K562 (cell line): ENCODE measurements at regions not wholly inside any gene's neighbourhood (a gene's known extent, or its start where the extent isn't known, plus 50 kb on each side); places are given as distances from the start of the nearest gene placed in this dataset.
A peak's percentile ranks its signal among the peaks of the same experiment; 100 is the strongest.

ENCODE experiments used
- MTA1 ChIP-seq: fragments of 450-650 bp; IDR thresholded peaks from 2 replicates; pipeline ENCODE4 v1.6.1; 2017; ENCODE audit warnings: borderline replicate concordance
- NR0B1 ChIP-seq: fragments of 450-650 bp; IDR thresholded peaks from one replicate; pipeline ENCODE4 v1.6.1; 2018; ENCODE audit warnings: mild to moderate bottlenecking, moderate library complexity; ENCODE audit not compliant: partially characterized antibody
- PATZ1 ChIP-seq: fragments of 250-450 bp; sonication (Bioruptor Pico); IDR thresholded peaks from 2 replicates; pipeline ENCODE4 v1.5.0; 2020; ENCODE audit warnings: mild to moderate bottlenecking, borderline replicate concordance
- U2AF2 ChIP-seq: fragments of 200-400 bp; formaldehyde crosslinking; optimal IDR thresholded peaks from 2 replicates; pipeline ENCODE3; 2017; ENCODE audit warnings: low read depth, mild to moderate bottlenecking, low read length
- ZBTB2 ChIP-seq: fragments of 450-650 bp; IDR thresholded peaks from 2 replicates; pipeline ENCODE4 v1.6.1; 2016; ENCODE audit warnings: antibody characterized with exemption
- ZC3H4 ChIP-seq: sonication (generic); formaldehyde crosslinking; IDR thresholded peaks from 2 replicates; pipeline ENCODE4 v1.9.0; 2021; ENCODE audit warnings: missing genetic modification reagents, borderline replicate concordance
- ZNF79 ChIP-seq: fragments of 250-450 bp; sonication (Bioruptor Pico); IDR thresholded peaks from 2 replicates; pipeline ENCODE4 v1.4.0; 2020; ENCODE audit warnings: low read depth, mild to moderate bottlenecking, moderate library complexity
- TF ChIP-seq, protein P1 (sequence below), 2 experiments: fragments of 450-650 bp; conservative IDR thresholded peaks; 2 replicates each; pipeline ENCODE4 v1.6.1; 2017; ENCODE audit warnings: mild to moderate bottlenecking in 2 of 2, moderate library complexity in 2 of 2
- TF ChIP-seq, protein P2 (sequence below): fragments of 450-650 bp; formaldehyde crosslinking; IDR thresholded peaks from 2 replicates; pipeline ENCODE4 v1.4.0; 2020; ENCODE audit warnings: mild to moderate bottlenecking, moderate library complexity

DNA sequence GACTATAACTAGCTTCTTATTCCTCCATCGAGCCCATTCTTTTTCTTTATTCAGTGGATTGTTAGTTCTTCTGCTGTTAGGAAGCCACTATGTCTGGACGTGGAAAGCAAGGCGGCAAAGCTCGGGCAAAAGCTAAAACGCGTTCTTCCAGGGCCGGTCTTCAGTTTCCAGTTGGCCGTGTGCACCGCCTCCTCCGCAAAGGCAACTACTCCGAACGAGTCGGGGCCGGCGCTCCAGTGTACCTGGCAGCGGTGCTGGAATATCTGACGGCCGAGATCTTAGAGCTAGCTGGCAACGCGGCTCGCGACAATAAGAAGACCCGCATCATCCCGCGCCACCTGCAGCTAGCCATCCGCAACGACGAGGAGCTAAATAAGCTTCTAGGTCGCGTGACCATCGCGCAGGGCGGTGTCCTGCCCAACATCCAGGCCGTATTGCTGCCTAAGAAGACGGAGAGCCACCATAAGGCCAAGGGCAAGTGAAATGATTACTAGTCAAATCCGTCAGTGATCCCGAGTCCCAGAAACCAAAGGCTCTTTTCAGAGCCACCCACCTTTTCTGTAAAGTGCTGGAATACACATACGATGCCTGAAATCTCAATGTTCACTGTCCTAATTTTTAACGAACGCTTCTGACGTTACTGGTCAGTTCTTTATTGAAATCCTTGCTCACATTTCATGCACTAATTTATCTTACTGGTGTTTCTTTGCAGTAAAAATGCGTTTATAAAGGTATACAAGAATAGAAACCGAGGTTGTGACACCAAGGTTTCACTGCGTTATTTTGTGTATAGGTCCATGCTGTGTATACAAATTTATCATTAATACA, 129.9 kb downstream of the HFE start (continued):
- TF ChIP-seq, protein P1, sequence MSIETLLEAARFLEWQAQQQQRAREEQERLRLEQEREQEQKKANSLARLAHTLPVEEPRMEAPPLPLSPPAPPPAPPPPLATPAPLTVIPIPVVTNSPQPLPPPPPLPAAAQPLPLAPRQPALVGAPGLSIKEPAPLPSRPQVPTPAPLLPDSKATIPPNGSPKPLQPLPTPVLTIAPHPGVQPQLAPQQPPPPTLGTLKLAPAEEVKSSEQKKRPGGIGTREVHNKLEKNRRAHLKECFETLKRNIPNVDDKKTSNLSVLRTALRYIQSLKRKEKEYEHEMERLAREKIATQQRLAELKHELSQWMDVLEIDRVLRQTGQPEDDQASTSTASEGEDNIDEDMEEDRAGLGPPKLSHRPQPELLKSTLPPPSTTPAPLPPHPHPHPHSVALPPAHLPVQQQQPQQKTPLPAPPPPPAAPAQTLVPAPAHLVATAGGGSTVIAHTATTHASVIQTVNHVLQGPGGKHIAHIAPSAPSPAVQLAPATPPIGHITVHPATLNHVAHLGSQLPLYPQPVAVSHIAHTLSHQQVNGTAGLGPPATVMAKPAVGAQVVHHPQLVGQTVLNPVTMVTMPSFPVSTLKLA (conservative IDR thresholded peaks at IDR 0.05) = peak in 1 of 2 experiments; percentile 73; a peak in 1 of 4 replicates
- TF ChIP-seq PATZ1 (CRISPR knock-in tag) (no peak), U2AF2 (no peak), ZBTB2 (no peak; the same call in 1 of the 2 replicates), ZC3H4 (CRISPR knock-in tag) (peak; percentile 99), NR0B1 (no peak), MTA1 (no peak), ZNF79 (no peak)
- TF ChIP-seq, protein P2, sequence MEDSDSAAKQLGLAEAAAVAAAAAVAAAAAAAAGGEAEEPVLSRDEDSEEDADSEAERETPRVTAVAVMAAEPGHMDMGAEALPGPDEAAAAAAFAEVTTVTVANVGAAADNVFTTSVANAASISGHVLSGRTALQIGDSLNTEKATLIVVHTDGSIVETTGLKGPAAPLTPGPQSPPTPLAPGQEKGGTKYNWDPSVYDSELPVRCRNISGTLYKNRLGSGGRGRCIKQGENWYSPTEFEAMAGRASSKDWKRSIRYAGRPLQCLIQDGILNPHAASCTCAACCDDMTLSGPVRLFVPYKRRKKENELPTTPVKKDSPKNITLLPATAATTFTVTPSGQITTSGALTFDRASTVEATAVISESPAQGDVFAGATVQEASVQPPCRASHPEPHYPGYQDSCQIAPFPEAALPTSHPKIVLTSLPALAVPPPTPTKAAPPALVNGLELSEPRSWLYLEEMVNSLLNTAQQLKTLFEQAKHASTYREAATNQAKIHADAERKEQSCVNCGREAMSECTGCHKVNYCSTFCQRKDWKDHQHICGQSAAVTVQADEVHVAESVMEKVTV (CRISPR knock-in tag) = peak; percentile 57
